ENCODE measurements at regions not wholly inside any gene's neighbourhood (a gene's known extent, or its start where the extent isn't known, plus 50 kb on each side); places are given as distances from the start of the nearest gene placed in this dataset.

DNA sequence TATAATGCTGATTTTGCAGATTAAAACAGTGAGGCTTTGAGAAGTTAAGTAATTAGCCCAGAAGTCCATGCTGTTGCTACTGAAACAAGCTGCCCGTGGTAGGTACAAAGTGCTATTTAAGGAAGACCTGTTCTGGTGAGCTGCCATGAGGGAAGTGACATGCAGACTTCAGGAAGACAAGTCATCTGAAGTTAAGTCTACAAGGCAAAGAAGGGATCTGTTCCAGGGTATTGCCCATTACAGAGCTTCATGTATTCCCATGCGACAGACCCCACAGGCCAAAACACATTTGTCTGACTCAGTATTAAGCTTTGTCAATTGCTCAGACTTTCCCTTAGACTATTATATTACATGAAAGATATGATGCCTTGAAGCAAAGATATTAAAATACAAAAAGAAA is 520.8 kb downstream of the FBXO15 start:
- TF ChIP-seq POLR2A (IDR thresholded peaks at IDR 0.05) (no peak), POLR2AphosphoS5 (IDR thresholded peaks at IDR 0.05) (no peak), EP300 (IDR thresholded peaks at IDR 0.05) (no peak)
- TF ChIP-seq, protein P1, sequence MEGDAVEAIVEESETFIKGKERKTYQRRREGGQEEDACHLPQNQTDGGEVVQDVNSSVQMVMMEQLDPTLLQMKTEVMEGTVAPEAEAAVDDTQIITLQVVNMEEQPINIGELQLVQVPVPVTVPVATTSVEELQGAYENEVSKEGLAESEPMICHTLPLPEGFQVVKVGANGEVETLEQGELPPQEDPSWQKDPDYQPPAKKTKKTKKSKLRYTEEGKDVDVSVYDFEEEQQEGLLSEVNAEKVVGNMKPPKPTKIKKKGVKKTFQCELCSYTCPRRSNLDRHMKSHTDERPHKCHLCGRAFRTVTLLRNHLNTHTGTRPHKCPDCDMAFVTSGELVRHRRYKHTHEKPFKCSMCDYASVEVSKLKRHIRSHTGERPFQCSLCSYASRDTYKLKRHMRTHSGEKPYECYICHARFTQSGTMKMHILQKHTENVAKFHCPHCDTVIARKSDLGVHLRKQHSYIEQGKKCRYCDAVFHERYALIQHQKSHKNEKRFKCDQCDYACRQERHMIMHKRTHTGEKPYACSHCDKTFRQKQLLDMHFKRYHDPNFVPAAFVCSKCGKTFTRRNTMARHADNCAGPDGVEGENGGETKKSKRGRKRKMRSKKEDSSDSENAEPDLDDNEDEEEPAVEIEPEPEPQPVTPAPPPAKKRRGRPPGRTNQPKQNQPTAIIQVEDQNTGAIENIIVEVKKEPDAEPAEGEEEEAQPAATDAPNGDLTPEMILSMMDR (IDR thresholded peaks at IDR 0.05): no peak

Data from gastroesophageal sphincter (tissue), 3 donors.